Upper lobe of left lung (tissue), 4 donors: ENCODE measurements at regions not wholly inside any gene's neighbourhood (a gene's known extent, or its start where the extent isn't known, plus 50 kb on each side); places are given as distances from the start of the nearest gene placed in this dataset.

Experiments used
- CTCF ChIP-seq, 6 experiments: fragments of 450-650 bp in 4 of 6; fragments of 200-600 bp in 2 of 6; sonication (generic) in 2 of 6; IDR thresholded peaks; one replicate each; pipeline ENCODE4 v1.5.1; 2016 to 2019; ENCODE audit warnings: antibody characterized with exemption in 6 of 6
- POLR2AphosphoS5 ChIP-seq, 2 donors: sonication (generic); formaldehyde crosslinking; IDR thresholded peaks; one replicate each; pipeline ENCODE4 v1.5.1; 2017; ENCODE audit warnings: antibody characterized with exemption in 2 of 2

- no peak for TF ChIP-seq CTCF (IDR thresholded peaks at IDR 0.05)
- no peak for TF ChIP-seq POLR2AphosphoS5 (IDR thresholded peaks at IDR 0.05)
Measured at GRCh38 chr14:80266930-80267329, 55.6 kb upstream of the DIO2 start.
